GM20431 (cell line): ENCODE measurements at regions not wholly inside any gene's neighbourhood (a gene's known extent, or its start where the extent isn't known, plus 50 kb on each side); places are given as distances from the start of the nearest gene placed in this dataset.

Experiments used
- in situ Hi-C: fragments of 300-500 bp; cut with MseI, MboI; formaldehyde crosslinking; loops from one replicate; pipeline ENCODE4 v1.15.0; 2020; ENCODE audit warnings: low sequenced_read_pairs; ENCODE audit not compliant: unreplicated experiment

DNA sequence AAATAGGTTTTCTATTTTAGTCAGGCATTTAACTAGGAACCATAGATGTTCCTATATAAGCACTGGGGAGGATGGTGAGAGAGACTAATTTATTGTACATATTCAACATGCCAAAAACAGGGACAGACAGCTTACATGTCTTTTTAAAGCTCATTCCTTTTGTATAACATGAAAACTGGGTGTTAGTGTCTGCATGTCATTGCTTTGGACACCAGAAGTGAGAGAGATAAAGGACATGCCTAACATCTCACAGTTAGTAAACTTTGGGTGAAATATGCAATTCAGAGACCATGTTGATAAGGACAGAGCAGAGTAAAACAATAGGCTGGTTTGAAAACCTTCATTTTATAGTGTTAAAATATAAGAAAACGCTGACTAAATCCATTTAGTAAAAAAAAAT lies 860.0 kb upstream of the LCORL start:
- in situ Hi-C loops, result no loop called here

GRCh38 chr4:18880871-18881270 lies 859.3 kb upstream of the LCORL start:
- in situ Hi-C loops, result no loop called here

DNA sequence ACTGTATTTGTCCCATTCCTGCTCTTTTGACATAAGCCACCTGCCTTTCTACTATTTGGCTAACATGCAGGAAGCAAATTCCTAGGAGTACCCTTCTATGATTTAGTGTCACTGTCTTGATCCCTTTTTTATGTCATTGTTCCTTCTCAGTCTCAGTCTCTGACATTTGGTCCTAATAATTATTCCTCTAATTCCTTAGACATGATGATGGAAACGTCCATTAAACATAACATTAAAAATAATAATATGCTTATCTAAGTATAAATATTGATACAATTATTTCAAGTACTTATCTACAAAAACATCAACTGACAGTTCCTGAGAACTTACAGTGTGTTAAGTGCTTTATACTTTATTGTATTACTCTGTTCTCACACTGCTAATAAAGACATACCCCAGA lies 857.0 kb upstream of the LCORL start:
- in situ Hi-C loops, result no loop called here

DNA sequence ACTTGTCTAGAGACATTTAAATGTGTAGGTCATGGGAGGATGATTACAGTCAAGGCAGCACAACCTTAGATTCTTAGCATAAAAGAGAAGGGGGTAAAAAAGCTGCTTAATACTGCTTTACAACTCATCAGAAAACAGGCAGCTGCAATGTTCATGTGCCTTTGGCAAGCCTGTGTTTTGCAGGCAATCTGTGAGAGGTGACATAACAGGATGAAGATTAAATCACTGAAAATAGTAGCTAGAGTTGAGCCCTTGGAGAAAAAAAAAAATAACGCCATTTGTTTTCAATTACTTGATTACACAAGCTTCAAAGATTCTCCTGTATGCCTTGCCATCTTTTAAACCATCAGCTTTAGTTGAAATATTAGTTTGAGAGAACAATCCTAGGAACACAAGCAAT lies 847.6 kb upstream of the LCORL start:
- in situ Hi-C loops, result no loop called here

- in situ Hi-C loops, result no loop called here
Observed at GRCh38 chr4:18860836-18861530, 839.4 kb upstream of the LCORL start.

- in situ Hi-C loops, result no loop called here
Observed at GRCh38 chr4:18859468-18859867, 837.9 kb upstream of the LCORL start.

DNA sequence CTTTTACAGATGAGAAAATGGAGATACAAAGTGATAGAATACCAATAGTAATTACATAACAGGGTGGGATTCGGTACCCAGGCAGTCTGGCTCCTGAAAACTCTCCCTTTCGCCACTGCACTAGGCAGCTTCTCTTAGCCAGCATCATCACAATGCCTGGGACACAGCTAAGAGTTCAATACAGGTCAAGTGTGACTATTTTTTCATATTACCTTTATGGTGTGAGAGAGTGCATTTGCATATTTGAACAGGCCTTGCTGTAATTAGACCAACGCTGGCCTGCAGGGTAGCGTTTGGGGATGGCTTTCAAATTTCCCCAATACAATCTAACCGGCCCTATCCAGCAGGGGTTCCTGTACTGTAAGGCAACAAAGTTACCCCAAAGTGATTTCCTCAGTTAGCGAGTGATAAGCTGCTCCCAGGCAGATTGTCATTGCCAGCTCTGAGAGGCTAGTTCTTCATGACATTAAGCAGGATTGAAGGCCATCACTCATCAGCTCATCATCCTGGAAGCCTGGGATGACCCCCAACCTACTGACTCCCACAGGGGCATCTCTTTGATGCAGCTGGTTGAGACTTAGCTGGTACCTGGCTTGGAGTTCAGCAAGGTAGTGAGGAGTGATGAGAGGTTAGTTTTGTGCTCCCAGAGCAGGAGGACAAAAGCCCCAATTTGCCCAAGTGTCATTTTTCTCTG lies 836.8 kb upstream of the LCORL start:
- in situ Hi-C loops, result no loop called here

GRCh38 chr4:18850867-18851266 lies 829.3 kb upstream of the LCORL start:
- in situ Hi-C loops, result no loop called here

- in situ Hi-C loops, result no loop called here
Observed at GRCh38 chr4:18847249-18847890, 825.8 kb upstream of the LCORL start.

GRCh38 chr4:18846313-18846712 lies 824.8 kb upstream of the LCORL start:
- in situ Hi-C loops, result no loop called here

DNA sequence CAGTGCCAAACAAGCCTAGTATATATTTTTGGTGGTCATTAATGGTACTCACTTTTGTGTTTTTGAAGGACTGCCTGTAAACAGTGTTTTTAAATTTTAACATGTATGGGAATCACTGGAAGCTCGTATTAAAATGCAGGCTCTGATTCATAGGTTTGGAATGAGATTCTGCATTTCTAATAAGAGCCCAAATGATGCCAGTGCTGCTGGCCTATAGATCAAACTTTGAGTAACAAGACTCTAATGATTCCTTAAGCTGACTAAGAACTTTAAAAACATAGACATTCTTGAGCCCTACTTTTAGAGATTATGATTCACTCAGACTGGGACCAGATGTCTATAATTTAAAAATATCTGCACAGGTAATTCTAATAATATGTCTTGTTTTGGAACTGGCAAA lies 823.2 kb upstream of the LCORL start:
- in situ Hi-C loops, result no loop called here

GRCh38 chr4:18842431-18842830 lies 820.9 kb upstream of the LCORL start:
- in situ Hi-C loops, result no loop called here

- in situ Hi-C loops, result no loop called here
Observed at GRCh38 chr4:18840481-18840880, 818.9 kb upstream of the LCORL start.

GRCh38 chr4:18816228-18816895 lies 794.8 kb upstream of the LCORL start:
- in situ Hi-C loops, result no loop called here

GRCh38 chr4:18815779-18816173 lies 794.2 kb upstream of the LCORL start:
- in situ Hi-C loops, result no loop called here

DNA sequence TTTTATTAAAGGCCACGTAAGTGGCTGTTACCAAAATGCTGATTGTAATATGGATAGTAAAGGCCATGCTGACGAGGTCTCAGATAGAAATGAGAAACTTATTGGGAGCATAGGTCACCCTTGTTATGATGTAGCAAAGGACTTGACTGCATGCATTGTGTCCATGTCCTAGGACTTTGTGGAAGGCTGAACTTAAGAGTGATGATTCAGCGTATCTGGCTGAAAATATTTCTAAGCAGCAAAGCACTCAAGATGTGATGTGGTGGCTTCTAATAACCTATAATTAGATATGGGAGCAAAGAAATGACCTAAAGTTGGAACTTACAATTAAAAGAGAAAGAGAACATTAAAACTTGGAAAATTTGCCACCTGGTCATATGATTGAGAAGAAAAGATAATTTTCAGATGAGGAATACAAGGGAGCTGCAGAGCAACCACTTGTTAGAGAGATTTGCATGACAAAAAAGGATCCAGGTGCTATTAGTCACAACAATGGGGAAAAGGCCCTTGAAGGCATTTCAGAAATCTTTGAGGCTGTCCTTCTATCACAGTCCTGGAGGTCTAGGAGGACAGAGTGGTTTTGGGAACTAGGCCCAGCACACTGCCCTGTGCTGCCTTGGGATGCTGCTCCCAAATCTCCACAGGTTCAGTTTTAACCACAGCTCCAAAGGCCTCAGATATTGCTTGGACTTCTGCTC lies 793.7 kb upstream of the LCORL start:
- in situ Hi-C loops, result no loop called here

GRCh38 chr4:18813771-18814170 lies 792.2 kb upstream of the LCORL start:
- in situ Hi-C loops, result no loop called here

GRCh38 chr4:18813055-18813454 lies 791.5 kb upstream of the LCORL start:
- in situ Hi-C loops, result no loop called here

GRCh38 chr4:18803781-18804180 lies 782.2 kb upstream of the LCORL start:
- in situ Hi-C loops, result no loop called here

- in situ Hi-C loops, result no loop called here
Observed at GRCh38 chr4:18798123-18798522, 776.6 kb upstream of the LCORL start.
